GM21390 (cell line): ENCODE measurements at regions not wholly inside any gene's neighbourhood (a gene's known extent, or its start where the extent isn't known, plus 50 kb on each side); places are given as distances from the start of the nearest gene placed in this dataset.

Experiments used
- ATAC-seq: cut with Tn5 transposase; IDR thresholded peaks from one replicate; pipeline ENCODE4 v1.9.1; 2021; ENCODE audit not compliant: unreplicated experiment

DNA sequence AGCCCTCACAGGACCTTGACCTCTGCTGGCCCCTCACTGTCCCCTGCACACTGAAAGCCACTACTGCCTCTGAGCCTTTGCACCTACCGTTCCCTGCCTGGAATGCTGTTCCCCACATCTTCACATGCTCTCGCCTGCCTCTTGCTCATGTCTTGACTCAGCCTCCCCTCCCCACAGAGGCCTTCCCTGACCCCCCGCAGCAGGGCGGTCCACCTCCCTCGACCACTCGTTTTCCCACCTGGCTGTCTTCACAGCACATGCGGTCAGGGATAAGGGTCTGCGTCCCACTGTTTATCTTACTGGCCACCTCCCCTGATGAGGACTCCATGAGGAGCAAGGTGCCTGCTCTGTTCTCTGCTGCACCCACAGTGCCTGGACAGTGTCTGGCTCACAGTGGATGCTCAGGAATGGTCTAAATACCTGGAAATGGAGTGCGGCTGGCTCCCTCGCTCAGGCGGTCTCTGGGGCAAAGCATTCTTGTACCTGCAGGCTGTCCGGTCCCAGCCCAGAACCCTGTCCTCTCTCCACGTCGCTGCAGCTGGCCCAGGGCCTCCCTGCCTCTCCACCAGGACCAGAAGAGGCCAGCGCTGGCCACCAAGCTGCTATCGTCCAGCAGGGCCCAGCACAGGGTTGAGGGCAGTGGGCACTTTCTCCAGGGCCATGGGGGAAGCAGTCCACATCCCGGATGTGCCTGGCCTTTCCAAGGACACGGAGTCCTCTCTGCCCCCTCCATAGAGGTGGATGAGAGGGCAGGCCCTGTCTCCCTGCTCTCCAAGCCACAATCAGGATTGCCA is 107.4 kb downstream of the NCOR2 start:
- ATAC-seq: no peak

DNA sequence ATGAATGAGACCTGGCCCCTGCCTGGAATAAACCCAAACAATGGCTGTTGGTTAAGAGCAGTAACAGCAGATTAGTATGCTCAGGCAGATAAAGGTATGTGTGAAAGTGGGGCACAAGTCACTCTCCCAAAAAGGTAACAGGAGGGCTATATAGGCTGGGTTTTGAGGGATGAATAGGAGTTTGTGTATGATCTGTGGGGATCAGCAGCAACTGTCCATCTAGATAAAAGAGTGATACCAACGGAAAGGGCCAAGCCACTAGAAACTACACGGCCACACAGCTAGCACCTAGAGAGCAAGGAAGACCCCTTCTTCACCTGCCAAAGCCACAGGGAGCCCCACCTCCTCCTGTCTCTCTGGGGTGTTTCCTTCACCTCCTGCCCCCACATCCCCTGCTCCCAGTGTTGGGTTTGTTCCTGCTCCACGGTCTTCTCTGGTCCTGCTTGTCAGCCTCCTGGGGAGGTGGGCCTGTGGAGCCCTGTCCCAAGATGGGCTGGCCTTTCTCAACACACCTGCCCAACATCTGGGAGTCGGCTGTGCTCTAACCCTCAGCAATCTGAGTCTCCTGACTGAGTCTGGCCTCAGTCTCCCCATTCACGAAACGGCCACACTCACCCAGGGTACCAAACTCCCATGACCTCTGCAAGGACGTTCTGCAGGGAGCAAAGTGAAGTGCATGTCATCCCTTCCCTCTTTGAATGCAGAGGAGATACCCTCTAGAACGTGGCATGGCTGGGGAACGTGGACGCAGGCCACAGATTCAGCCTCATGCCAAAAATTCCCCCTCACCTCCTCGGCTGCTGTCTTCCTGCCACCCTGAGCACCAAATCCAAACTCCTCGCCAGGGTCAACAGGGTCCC is 108.2 kb downstream of the NCOR2 start:
- ATAC-seq: no peak

DNA sequence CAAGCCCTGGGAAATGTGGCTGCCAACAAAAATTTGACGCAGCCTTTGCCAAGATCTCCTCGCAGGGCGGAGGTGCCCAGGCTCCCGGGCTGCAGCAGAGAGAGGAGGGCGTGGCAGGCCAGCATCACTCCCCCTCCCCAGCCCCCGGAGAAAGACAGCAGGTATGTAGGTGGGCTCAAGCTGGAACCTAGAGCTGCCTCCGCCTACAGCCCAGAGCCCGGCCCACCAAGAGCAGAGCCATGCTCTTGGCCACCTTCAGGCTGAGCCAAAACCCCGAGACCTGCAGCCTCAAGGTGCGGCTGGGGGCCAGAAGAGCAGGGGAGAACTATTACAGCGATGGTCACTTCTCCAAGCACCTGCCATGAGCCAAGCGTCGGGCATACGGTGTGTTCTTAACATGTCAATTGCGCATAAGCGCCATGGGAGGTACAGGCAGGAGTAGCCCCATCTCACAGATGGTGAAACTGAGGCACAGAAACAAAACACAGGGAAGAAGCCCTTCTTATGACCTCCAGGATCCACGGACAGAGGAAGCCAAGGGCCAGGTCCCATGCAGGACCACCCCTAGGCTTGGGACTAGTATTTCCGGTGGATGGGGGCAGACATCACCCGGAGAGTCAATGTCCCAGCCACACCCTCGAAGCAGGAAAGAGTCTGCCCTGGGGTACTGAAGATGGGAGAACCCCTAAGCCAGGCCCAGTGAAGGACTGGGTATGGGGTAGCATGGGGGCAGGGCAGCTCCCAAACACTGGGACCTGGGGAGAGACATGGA is 109.0 kb downstream of the NCOR2 start:
- ATAC-seq: no peak

DNA sequence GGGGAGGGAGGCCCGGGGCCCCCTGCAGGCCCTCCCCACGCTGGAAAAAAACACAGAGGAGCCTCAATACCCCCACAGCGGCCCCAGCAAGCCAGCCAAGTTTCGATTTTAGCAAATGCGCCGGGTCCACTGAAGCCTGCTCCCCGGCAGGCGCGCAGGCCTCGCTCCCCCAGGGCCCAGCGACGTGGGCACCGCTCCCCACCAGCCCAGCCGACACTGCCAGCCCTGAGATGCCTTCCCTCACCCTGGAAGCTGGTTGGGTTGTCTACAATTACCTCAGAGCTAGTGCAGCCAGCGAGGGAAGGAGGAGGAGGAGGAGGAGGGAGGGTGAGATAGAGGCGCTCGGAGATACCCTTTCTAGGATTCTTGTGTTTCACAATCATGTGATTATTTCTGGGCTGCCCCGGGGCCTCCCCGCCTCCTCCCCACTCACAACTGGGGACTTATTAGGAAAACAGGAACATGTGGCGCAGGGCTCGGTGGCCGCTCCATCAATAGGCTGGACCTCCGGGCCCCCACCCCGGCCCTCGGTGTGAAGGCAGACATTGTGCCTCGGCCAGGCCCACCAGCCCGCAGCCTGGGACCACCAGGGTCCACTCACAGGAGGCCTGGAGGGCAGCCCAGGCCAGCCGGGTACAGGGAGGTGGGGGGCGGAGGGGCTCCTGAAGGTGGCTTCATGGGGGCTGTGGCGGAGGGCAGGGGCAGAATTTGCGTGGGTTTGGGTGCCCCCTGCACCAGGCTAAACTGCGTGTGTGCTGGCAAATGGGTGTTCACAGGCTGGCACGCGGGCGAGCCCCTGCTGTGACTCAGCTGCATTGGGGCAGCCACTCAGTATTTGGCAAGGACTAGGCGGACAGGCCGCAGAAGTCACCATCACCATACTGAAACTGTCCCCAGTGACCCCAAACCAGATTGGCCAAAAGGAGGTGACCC is 109.9 kb downstream of the NCOR2 start:
- ATAC-seq: peak; percentile 27

DNA sequence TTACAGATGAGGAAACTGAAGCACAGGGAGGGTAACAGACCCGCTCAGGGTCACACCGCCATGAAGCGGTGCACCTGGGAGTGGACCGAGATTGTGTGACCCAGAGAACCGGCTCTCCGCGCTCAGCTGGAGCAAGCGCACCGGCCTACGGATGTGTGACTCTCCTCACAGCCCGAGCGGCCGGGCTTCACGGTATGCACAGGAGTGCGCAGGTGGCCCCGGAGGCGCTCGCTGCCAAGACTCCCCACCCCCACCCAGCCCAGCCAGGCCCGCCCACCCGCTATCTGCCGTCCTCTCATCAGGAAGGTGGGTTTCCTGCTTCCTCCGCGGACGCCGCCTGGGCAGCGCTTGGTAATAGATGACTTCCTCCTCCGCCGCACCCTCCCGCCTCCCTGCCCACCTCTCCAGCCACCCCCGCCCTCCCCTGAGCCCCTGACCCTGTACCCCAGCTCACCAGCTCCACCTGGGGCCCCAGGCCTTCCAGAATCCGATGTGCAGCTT is 110.7 kb downstream of the NCOR2 start:
- peak; percentile 30 for ATAC-seq

DNA sequence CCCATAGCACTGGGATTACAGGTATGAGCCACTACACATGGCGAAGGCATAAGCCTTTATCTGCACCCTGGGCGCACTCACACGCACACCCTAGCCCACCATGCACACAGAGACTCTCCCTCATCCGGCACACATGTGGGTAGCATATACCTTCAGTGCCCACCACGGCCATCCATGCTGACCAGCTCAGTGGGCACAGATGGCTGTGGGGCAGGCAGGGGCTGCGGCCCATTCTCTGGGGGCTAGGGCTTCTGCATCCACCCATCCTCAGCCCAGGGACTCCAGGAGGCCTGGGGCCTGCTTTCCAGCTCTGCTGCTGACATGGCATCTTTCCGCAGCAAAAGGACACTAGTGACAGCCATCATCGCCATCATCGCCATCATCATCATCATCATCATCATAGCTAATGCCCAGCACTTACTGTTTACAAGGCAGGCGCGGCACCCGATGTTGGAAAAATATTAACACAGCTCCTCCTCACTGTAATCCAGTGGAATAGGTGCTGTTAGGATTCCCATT is 111.2 kb downstream of the NCOR2 start:
- ATAC-seq: no peak

DNA sequence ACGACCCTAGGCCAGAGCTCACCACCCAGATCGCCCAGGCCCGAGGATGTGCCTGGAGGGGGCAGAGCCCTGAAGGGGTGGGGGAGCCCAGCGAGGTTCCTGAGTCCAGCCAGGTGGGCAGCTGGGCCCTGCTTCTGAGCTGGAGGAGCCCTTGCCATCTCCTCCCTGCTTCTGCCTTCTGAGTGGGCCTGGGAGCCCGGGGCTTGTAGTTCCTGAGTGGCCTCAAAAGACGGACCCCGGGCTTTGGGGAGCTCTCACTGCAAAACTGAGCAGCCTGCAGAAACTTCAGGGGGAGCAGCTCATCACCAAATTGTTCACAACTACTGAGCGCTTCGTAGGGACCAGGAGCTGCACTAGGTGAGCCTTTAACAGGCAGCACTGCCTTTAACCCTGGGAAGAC is 112.1 kb downstream of the NCOR2 start:
- ATAC-seq: no peak

DNA sequence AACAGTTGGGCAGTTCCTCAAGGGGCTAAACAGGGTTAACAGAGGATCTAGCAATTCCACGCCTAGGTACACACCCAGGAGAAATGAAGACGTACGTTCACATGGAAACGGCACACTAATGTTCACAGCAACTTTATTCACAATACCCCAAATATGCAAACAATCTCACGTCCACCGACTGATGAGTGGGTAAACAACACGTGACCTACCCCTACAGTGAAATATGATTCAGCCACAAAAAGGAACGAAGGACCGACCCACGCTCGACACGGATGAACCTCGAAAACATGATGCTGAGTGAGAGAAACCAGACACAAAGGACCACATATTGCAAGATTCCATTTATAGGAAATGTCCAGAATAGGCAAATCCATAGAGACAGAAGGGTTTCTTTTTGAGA is 112.7 kb downstream of the NCOR2 start:
- ATAC-seq: no peak

DNA sequence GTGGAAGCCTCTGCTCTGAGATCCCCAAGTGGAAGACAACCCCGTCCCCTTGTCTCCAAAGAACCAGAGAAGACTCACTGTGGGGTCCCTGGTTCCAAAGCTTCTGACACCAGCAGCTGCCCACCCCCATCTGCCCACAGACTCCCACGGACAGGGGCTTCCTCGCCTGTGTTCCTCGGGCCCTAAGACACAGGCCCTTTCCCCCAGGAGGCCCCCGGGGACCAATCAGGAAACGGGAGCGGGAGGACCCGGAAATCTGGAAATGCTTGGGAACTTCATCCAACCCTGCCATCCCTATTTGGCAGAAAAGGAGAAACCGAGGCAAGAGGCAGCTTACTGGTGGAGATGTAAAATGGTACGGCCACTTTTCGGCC is 113.1 kb downstream of the NCOR2 start:
- ATAC-seq: no peak

DNA sequence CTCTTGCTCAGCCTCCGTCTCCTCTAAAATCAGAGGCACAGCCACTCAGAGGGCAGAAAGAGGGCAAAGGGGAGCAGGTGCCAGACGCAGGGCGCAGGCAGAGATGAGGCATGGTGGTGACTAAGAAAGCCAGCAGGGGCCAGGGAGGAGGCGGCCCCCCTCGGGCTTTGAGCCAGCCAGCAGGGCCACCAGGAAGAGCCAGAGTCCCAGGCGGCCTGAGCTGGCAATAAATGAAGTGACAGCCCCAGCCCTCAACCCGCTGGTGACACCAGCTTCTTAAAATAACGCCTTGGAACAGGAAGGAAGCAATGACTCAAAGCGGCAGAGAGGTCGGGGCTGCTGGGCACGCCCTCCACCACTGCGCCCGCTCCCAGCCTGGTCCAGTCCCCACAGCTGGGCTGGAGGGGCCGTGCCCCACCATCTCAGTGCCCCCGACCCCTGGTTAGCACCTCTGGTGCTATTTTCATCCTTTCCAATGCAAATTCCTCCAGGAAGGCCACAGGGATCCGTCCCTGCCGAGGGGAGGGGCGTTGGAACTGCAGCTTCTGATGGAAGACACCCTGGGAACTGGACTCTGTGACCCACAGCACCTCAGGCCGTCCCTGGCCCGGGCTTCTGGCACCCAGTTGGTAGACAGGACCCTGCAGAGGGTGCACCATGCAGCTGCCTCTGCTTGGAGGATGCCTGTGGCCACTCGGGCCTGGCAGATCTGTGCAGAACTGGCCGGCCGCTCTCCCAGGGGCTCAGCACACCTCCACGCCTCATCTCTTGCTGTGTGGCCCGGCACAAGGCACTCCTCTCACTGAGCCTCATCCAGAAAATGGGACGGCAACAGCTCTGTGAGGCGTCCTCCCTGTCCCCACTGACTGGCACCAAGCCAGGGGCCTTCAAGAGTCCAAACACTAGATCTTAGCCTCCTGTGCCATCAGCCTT is 113.7 kb downstream of the NCOR2 start:
- peak; percentile 70 for ATAC-seq

DNA sequence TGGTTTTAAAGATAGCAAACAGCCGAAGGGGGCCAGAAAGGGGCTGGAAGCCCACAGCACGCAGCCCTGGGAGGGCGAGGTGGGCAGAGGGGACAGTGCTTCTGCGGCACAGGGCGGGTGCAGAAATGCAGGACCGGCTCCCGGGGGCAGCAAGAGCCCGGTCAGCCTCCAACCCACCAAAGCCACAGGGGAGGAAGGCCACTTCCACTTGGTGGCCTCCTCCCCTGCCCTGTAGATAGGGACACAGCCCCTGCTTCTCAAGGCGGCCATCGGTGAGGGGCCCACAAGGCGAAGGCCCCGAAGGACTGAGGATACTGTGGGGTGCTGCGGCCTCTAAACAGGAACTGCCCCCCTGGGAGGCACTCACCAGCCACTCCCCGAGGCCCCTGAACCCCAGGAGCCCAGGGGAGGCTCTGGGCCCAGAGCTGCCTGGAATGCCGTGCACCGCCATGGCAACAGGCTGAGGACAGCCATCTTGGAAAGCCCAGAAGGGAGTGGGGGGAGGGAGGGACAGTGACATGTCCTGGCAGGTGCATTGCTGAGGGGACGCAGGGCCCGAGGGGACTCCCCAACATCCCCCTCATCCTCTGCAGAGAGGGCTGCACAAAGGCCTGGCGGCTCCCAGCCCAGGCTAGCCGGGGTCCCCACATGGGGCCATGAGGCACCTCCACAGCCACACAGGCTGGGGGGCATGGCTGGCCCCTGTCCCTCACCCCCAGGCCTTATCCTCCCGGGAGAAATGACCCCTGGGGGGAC is 114.7 kb downstream of the NCOR2 start:
- ATAC-seq: no peak

DNA sequence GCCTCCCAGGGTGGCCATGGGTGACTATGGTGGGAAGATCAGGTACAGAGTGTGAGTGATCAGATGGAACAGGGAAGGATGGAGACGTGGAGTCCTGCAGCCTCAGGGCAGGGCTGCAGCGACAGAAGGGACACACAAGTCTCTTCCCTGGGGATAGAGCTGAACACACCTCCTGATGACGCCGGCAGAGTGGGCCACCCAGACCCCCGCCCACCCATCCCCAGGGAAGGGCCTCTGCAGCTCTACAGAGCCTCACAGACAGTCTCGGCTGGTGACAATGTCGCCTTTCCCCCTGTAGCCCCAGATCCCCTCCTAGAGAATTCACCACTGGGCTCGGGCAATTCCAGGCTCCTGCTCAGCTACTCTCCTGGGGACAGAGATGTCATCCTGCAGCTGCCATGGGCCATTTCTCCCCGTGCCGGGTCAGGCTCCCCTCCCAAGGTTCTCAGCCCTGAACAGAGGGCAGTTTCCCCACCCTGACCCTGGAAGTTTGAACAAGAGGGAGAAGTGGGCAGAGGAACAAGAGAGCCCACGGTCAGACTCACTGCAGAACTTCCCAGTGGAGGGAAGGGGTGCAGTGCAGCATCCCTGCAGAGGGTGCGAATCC is 115.7 kb downstream of the NCOR2 start:
- ATAC-seq: no peak

DNA sequence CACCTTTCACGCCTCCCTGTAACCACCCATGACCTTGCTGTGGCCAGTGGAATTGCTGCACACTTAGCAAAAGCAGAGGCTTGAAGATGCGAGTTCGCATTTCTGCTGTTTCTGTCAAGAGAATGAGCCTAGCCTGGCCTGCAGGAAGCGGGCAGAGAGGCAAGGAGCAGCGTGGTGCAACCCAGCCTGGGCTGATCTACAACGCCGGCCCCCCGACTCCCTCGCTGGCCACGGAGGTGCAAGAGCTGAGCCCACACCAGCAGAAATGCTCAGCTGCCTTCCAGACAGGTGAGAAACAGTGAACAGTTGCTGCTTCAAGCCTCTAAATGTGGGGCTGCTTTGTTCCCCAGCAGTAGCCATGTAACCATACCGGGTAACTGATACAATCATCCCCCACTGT is 116.4 kb downstream of the NCOR2 start:
- no peak for ATAC-seq

DNA sequence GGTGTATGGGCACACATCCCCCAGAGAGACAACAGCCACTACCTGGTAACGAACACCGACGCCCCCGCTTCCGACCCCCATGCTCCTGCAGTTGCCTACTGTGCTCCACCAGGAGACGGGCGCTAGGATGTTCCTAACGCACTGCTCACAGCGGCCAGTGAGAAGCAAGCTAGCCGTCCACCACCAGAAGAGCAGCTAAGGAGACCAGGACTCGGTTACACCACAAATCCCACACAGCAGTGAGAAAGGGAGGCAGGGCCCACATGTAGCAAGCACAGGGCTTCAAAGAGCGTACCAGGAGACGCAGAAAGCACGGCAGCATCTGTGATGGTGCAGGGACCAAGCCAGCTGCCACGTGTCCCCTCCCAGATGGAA is 117.0 kb downstream of the NCOR2 start:
- no peak for ATAC-seq

DNA sequence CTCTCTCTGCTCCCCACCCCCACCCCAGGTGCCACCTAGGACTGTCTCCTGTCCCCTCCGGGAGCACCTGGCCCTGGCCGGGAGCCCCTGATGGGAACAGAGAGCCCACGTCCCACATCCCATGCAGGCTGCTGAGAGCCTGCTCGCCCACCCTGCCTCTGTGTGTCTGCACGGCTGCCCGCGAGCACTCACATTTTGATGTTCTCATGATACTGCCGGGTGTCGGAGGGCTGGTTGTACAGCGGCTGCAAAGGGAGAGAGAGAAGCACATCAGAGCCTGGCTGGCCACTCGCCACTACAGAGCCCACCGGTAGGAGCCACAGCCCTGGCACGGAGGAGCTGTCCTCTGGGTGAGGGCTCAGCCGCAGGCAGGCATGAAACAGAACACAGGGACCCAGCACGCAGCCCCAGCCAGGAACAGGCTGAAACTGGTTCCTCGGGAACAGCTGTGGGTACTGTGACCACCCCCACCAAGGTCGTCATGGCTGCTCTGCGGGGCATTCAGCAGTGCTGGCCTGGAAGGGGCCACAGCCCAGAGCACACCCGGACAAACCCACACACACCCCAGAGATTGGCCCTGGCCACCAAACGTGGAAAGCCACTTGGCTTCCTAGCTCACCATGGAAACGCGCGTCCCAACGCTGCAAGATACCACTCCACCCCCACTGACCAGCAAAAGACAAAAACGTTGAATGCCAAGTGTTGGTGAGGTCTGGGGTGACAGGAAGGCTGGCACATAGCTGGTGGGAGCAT is 117.6 kb downstream of the NCOR2 start:
- ATAC-seq: no peak

DNA sequence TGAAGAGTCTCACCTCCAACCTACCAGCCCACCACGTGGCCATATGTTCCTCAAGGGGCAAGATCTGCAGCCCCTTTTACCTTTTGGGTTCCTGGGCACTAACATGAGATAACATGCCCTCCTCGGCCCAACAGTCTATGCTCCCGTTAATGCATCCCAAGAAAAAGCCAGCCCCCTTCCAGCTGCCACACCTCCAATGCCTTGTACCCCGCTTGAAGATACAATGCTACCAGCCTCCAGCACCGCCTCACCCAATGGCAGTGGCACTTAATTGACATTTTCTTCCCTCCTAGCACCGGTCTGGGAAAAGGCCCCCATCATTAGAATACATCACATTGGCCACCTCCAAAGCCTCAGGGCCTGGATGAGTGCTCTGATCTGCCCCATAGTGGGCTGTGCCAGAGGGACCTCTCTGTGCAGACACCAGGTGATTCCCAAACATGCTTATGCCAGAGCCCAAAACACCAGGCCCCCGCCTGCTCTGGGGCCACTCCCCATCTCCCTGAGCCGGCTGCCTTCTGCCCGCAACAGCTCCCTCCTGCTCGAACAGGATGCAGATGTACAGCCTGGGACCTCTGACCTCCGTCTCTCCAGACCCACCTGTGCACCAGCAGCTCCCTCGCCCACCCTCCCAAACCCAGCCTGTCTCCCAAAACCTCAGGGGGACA is 118.3 kb downstream of the NCOR2 start:
- no peak for ATAC-seq
